ENCODE measurements at regions not wholly inside any gene's neighbourhood (a gene's known extent, or its start where the extent isn't known, plus 50 kb on each side); places are given as distances from the start of the nearest gene placed in this dataset.

DNA sequence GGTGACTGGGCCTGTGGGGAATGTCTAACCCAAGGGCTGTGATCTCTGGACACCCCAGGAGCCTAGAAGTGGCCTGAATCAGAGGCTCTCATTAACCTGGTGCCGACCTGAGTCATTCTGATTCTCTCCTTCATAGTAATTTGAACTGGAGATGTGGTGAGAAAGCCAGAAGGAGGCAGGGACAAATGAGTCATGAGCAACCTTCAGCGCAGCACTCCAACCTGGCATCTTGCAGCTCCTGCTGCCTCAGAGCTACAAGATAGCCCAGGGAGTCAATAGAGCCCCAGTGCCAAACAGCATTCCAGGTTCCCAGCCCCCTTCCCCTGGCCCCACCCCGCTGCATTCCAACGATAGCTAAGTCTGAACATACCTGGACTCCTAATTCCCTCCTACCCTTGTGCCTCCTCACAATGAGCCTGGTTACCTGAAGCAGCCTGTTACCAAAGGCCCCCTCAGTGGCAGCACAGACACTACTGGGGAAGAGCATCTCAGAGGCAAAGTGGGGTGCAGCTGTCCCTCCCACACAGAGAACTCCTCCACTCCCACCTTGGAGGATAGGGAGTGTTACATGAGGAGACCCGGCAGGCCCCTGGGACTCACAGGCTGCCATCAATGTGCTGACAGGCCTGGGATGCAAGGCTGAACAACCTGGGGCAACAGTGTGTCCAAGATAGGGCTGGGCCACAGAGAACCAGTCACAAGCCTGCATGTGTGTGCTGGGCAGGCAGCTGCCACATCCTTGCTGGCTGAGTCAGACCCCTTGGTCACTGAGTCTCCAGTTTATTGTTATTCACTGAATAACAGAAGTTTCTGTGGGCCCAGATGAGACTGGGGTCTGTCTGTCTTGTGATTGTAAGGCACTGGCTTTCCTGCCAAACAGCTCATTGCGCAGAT, 76.8 kb upstream of the LEP start:
- TF ChIP-seq, protein P1, sequence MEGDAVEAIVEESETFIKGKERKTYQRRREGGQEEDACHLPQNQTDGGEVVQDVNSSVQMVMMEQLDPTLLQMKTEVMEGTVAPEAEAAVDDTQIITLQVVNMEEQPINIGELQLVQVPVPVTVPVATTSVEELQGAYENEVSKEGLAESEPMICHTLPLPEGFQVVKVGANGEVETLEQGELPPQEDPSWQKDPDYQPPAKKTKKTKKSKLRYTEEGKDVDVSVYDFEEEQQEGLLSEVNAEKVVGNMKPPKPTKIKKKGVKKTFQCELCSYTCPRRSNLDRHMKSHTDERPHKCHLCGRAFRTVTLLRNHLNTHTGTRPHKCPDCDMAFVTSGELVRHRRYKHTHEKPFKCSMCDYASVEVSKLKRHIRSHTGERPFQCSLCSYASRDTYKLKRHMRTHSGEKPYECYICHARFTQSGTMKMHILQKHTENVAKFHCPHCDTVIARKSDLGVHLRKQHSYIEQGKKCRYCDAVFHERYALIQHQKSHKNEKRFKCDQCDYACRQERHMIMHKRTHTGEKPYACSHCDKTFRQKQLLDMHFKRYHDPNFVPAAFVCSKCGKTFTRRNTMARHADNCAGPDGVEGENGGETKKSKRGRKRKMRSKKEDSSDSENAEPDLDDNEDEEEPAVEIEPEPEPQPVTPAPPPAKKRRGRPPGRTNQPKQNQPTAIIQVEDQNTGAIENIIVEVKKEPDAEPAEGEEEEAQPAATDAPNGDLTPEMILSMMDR (IDR thresholded peaks at IDR 0.05) = no peak
- no peak for TF ChIP-seq POLR2A (IDR thresholded peaks at IDR 0.05)
- no peak for TF ChIP-seq EP300 (IDR thresholded peaks at IDR 0.05)

Data from tibial nerve (tissue), 4 donors.